DND-41 (cell line): ENCODE measurements at regions not wholly inside any gene's neighbourhood (a gene's known extent, or its start where the extent isn't known, plus 50 kb on each side); places are given as distances from the start of the nearest gene placed in this dataset.

Experiments used
- ATAC-seq: fragments of 200-7000 bp; cut with Tn5 transposase; 3 replicates; pipeline ENCODE4 v1.9.1; 2021; ENCODE audit warnings: low read depth; ENCODE audit not compliant: insufficient read depth
- DNase-seq: peaks from one replicate; pipeline ENCODE4 v3.0.0-alpha.2; 2020
- H2AFZ ChIP-seq: 2 replicates; pipeline ENCODE4 v1.6.0; 2012; ENCODE audit warnings: low read depth, low read length
- H3K27ac ChIP-seq: 2 replicates; pipeline ENCODE4 v1.5.1; 2012; ENCODE audit warnings: low read length, inconsistent platforms
- H3K27me3 ChIP-seq: fragments of 200-600 bp; sonication (generic); 2 replicates; pipeline ENCODE4 v1.6.0; 2012; ENCODE audit warnings: low read length, mild to moderate bottlenecking, inconsistent platforms; ENCODE audit not compliant: insufficient read depth, poor library complexity
- H3K36me3 ChIP-seq: 2 replicates; pipeline ENCODE4 v1.5.1; 2012; ENCODE audit warnings: low read length, inconsistent platforms; ENCODE audit not compliant: insufficient read depth
- H3K4me1 ChIP-seq: 2 replicates; pipeline ENCODE4 v1.5.1; 2012; ENCODE audit warnings: mild to moderate bottlenecking, low read length; ENCODE audit not compliant: insufficient read depth
- H3K4me2 ChIP-seq: 2 replicates; pipeline ENCODE4 v1.6.0; 2012; ENCODE audit warnings: mild to moderate bottlenecking, moderate library complexity, low read length, inconsistent platforms; ENCODE audit not compliant: insufficient read depth
- H3K4me3 ChIP-seq, 2 experiments: fragments of 200-600 bp in 1 of 2; shearing (Covaris generic) in 1 of 2; 2 replicates each; pipeline ENCODE4 v1.5.1; 2012 to 2016; ENCODE audit warnings: inconsistent platforms in 2 of 2, low read length in 2 of 2, mild to moderate bottlenecking in 2 of 2, low read depth in 1 of 2, moderate library complexity in 1 of 2
- H3K79me2 ChIP-seq: 2 replicates; pipeline ENCODE4 v1.6.0; 2012; ENCODE audit warnings: low read length, inconsistent platforms; ENCODE audit not compliant: insufficient read depth
- H3K9ac ChIP-seq: 2 replicates; pipeline ENCODE4 v1.6.0; 2012; ENCODE audit warnings: low read depth, mild to moderate bottlenecking, inconsistent platforms, low read length, moderate library complexity
- H3K9me3 ChIP-seq: 2 replicates; pipeline ENCODE4 v1.5.1; 2012; ENCODE audit warnings: low read length, moderate library complexity, mild to moderate bottlenecking, inconsistent platforms; ENCODE audit not compliant: insufficient read depth, severe bottlenecking
- H4K20me1 ChIP-seq: 2 replicates; pipeline ENCODE4 v1.6.0; 2012; ENCODE audit warnings: low read length; ENCODE audit not compliant: insufficient read depth
- EZH2 ChIP-seq: IDR thresholded peaks from 3 replicates; pipeline ENCODE4 v1.6.1; 2012; ENCODE audit warnings: borderline replicate concordance, low read depth, mild to moderate bottlenecking, moderate library complexity, low read length, inconsistent platforms; ENCODE audit not compliant: severe bottlenecking
- TF ChIP-seq, protein P1 (sequence below): IDR thresholded peaks from 2 replicates; pipeline ENCODE4 v1.5.1; 2012; ENCODE audit warnings: borderline replicate concordance, low read length, moderate library complexity, mild to moderate bottlenecking; ENCODE audit not compliant: poor library complexity, severe bottlenecking; ENCODE audit errors: extremely low read depth

- no peaks in the 10 kb centered on the region for H3K27me3 ChIP-seq
- no peaks in the 10 kb centered on the region for H3K36me3 ChIP-seq
- no peak overlapping the region for H3K27ac ChIP-seq
- no peak overlapping the region for H3K9ac ChIP-seq
- no peaks in the 10 kb centered on the region for H3K4me1 ChIP-seq
- TF ChIP-seq EZH2: no peak
- TF ChIP-seq, protein P1, sequence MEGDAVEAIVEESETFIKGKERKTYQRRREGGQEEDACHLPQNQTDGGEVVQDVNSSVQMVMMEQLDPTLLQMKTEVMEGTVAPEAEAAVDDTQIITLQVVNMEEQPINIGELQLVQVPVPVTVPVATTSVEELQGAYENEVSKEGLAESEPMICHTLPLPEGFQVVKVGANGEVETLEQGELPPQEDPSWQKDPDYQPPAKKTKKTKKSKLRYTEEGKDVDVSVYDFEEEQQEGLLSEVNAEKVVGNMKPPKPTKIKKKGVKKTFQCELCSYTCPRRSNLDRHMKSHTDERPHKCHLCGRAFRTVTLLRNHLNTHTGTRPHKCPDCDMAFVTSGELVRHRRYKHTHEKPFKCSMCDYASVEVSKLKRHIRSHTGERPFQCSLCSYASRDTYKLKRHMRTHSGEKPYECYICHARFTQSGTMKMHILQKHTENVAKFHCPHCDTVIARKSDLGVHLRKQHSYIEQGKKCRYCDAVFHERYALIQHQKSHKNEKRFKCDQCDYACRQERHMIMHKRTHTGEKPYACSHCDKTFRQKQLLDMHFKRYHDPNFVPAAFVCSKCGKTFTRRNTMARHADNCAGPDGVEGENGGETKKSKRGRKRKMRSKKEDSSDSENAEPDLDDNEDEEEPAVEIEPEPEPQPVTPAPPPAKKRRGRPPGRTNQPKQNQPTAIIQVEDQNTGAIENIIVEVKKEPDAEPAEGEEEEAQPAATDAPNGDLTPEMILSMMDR: no peak
- no peak for DNase-seq
- no peaks in the 10 kb centered on the region for H3K9me3 ChIP-seq
- no peaks in the 10 kb centered on the region for H3K79me2 ChIP-seq
- no peak overlapping the region for H2AFZ ChIP-seq
- H3K4me3 ChIP-seq: no peak overlapping the region
- H4K20me1 ChIP-seq: no peaks in the 10 kb centered on the region
- no peak for ATAC-seq
- H3K4me2 ChIP-seq: no peak overlapping the region
Observed at GRCh38 chr17:77807746-77808441, 150.6 kb upstream of the TNRC6C start.

DNA sequence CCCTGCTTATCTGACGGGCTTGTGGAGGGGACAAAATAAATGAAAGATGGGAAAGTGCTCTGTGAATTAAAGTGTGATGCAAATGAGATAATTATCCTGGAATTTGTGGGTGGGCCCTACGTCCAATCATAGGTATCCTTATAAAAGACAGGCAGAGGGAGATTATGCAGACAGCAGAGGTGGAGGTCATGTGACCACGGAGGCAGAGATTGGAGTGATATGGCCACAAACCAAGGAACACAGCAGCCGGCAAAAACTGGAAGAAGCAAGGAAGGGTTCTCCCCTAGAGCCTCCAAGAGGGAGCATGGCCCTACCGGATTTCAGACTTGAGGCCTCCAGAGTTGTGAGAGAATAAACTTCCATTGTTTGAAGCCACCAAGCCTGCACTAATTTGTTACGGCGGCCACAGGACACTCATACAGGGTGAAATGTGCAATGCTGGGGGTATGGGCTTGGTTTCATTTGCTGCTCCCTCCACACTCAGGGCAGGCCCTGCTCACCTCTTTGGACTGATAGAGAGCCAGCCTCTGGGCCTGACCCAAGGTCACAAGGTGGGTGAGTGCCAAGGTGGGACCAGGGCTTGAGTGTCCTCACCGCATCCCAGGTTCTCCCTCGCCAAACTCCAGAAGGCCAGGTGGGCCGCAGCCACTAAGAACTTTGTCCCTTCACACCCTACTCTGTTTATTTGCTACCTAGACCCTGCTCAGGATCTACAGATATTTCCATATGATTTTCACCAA is 149.6 kb upstream of the TNRC6C start:
- TF ChIP-seq, protein P1: no peak
- TF ChIP-seq EZH2: no peak
- Histone ChIP-seq H3K79me2 (no peaks in the 10 kb centered on the region), H2AFZ (no peak overlapping the region), H3K27me3 (no peaks in the 10 kb centered on the region), H3K4me1 (no peaks in the 10 kb centered on the region), H3K36me3 (no peaks in the 10 kb centered on the region), H4K20me1 (no peaks in the 10 kb centered on the region), H3K27ac (no peak overlapping the region), H3K4me3 (no peak overlapping the region), H3K4me2 (no peak overlapping the region), H3K9me3 (no peaks in the 10 kb centered on the region), H3K9ac (no peak overlapping the region)
- no peak for DNase-seq
- no peak for ATAC-seq

- DNase-seq (no peak), ATAC-seq (no peak)
- no peaks in the 10 kb centered on the region for H3K27me3 ChIP-seq
- H2AFZ ChIP-seq: no peak overlapping the region
- no peaks in the 10 kb centered on the region for H3K79me2 ChIP-seq
- no peak overlapping the region for H3K4me2 ChIP-seq
- no peak overlapping the region for H3K9ac ChIP-seq
- H3K27ac ChIP-seq: no peak overlapping the region
- H3K4me1 ChIP-seq: no peaks in the 10 kb centered on the region
- no peaks in the 10 kb centered on the region for H3K36me3 ChIP-seq
- no peak for TF ChIP-seq EZH2
- TF ChIP-seq, protein P1: no peak
- no peaks in the 10 kb centered on the region for H3K9me3 ChIP-seq
- no peaks in the 10 kb centered on the region for H4K20me1 ChIP-seq
- no peak overlapping the region for H3K4me3 ChIP-seq
Observed at GRCh38 chr17:77809814-77810213, 148.7 kb upstream of the TNRC6C start.
